Activated T-cell treated with anti-CD3 and anti-CD28 coated beads for 24 hours (primary cell): ENCODE measurements at regions not wholly inside any gene's neighbourhood (a gene's known extent, or its start where the extent isn't known, plus 50 kb on each side); places are given as distances from the start of the nearest gene placed in this dataset.

Source experiments
- DNase-seq: peaks from one replicate; pipeline ENCODE4 v3.0.0-alpha.2; 2020; ENCODE audit warnings: low read depth

GRCh38 chr2:234835738-234836137 is 116.1 kb upstream of the SH3BP4 start:
- no peak for DNase-seq

- no peak for DNase-seq
Measured at GRCh38 chr2:234834228-234834923, 117.4 kb upstream of the SH3BP4 start.

- DNase-seq = no peak
Measured at GRCh38 chr2:234830853-234831252, 121.0 kb upstream of the SH3BP4 start.

DNA sequence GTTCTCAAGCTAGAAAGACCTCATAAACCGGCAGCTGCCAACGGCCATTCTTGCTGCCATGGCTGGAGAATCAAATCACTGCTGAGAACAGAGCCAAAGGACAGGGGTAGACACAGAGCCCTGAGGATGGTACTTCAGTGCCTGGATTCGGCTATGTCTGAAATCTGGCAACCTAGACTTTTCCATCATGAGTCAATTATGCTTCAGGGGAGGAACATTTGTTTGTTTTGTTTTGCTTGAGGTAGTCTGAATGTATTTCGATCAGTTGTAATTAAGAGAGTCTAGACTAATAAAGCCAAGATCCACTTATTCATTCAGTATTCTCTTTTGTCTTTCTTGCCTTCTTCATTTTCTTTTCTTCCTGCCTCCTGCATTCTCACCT is 122.8 kb upstream of the SH3BP4 start:
- DNase-seq = no peak

DNA sequence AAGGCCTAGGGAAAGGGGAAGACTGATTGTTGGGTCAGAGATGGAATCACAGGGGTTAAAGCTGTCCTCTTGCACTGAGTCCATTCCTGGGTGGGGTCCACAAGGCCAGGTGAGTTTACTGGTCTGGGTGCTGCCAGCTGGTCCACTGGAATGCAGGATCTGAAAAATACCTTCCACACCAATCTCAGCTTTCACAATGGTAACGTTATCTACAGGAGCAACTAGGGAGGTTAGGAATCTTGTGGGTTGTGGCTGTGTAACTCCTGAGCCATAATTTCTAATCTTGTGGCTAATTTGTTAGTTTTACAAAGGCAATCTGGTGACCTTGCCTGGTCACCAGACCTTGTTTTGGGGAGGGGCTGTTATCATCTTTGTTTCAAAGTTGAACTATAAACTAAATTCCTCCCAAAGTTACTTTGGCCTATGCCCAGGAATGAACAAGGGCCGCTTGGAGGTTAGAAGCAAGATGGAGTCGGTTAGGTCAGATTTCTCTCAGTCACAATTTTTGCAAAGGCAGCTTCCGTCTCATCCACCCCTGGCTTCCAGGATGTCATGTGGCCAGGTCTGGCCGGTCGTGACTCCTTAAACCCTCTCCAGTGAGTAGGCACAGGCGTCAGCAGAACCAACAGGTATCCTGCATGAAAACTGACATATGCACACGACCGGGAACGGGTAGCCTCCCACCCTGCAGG is 123.3 kb upstream of the SH3BP4 start:
- no peak for DNase-seq

- DNase-seq = no peak
Measured at GRCh38 chr2:234827096-234827860, 124.5 kb upstream of the SH3BP4 start.

DNA sequence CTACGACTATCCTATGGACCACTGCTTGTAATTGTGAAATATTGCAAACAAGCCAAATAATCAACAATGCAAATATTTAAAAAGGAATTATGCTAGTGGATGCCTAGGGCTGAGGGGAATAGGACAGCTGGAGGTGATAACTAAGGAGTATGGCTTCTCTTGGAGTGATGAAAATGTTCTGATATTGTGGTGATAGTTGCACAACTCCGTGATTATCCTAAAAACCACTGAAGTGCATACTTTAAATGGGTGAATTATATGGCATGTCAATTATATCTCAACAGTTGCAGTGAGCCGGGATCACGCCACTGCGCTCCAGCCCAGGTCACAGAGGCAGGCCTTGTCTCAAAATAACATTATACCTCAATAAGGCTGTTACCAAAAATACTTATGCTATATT is 125.1 kb upstream of the SH3BP4 start:
- no peak for DNase-seq

DNA sequence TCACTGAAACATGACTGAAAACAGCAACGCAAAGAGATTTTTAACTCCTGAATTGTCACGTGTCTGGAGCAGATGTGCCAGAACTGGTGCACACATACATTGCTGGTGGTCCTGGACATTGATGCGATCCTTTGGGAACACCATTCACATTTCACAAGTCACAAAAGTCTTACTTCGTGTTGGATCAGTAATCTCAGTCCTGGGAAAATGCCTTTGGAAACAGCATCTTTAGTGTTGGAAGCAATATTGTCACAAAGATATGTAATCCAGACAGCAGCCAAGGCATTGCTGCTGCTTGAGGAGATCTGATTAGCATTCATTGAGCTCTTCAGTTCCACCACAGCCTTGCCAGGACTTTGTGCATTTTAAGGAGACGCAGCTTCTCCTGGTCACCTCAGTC is 126.2 kb upstream of the SH3BP4 start:
- DNase-seq = no peak

- no peak for DNase-seq
Measured at GRCh38 chr2:234823877-234824376, 127.9 kb upstream of the SH3BP4 start.

GRCh38 chr2:234823196-234823876 is 128.5 kb upstream of the SH3BP4 start:
- DNase-seq = no peak

DNA sequence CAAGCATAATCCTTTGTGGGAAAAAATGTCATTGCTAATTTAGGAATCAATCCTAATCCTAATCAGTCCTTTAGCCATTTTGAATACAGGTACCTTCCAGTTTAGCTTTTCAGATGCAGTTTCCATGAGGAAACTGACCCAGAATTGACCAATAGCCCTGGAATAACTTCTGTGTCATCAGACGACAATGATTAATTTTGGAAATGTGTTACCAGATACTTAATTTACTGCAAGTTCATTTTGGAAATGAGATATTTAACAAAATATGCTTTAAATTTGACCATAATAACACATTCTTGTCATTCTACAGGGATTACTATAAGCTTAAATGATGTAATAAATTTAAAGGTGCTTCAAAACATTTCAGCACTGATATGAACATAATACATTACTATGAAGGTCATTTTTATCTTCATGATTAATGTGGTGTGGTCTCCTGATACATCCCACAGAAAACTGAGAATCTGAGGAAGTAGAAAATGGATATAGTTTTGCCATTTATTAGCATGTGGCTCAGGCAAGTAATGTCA is 129.8 kb upstream of the SH3BP4 start:
- no peak for DNase-seq

DNA sequence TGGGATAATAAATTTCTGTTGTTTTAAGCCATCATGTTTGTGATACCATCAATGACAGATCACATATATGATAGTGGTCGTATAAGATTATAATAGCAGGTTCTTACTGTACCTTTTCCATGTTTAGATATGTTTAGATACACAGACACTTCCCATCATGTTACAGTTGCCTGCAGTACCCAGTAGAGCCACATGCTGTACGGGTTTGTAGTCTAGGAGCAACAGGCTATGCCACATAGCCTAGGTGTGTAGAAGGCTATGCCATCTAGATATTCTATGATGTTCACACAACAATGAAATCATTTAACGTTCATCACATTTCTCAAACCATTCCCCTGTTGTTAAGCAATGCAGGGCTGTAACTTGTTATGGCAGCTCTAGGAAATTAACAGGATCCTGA is 132.9 kb upstream of the SH3BP4 start:
- DNase-seq = no peak

GRCh38 chr2:234816491-234816890 is 135.3 kb upstream of the SH3BP4 start:
- no peak for DNase-seq

DNA sequence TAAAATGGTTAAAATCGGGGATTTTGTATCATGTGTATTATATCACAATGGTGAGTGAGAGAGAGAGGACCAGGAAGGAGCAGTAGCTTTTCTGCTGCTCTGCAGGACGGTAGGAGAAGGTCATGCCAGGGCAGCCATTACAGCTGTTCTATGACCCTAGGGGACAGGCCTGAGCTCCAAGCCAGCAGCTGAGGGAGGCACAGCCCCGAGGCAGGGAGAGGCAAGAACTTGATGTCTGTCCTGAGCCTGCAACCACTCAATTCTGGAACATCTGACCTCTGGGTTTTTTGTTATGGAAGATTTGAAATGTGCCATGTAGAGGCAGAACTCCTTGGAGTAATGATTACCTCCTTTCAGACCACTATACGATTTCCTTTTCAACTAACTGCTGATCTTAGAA is 135.8 kb upstream of the SH3BP4 start:
- DNase-seq = no peak

DNA sequence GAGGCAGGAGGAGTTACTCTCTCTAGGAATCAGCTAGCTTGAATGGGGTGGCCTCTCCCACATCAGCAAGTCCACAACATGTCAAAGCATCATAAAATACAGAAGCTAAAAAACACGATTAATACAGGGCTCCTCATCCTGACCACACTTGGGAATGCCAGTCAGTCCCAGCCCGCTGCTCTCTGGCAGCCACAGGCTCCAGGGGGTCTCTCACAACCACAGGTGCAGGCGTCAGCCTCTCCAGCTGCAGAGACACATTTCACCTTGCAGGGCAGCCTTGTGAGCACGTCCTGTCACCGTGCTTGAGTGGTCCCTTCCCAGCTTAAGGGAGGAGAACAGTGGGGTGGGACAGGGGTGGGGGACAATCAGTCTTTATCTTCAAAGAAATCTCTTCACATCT is 137.4 kb upstream of the SH3BP4 start:
- no peak for DNase-seq

DNA sequence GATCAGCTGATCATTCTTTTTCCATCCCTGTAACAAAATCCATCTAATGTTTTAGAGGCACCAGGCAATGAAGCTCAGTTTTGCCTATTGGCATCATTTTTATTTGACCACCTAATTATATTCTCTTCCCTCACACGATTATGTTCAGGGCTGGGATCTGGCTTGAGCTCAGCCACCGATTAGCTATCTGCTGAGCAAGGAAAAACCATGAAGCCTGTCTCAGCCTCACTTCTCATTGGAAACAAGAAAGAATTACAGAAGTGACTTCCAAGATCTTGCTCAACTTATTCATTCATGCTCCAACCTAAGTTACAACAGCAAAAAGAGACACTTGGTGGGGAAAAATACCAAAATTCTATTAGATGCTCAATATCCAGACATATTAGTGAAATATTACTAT is 139.0 kb upstream of the SH3BP4 start:
- DNase-seq = no peak

DNA sequence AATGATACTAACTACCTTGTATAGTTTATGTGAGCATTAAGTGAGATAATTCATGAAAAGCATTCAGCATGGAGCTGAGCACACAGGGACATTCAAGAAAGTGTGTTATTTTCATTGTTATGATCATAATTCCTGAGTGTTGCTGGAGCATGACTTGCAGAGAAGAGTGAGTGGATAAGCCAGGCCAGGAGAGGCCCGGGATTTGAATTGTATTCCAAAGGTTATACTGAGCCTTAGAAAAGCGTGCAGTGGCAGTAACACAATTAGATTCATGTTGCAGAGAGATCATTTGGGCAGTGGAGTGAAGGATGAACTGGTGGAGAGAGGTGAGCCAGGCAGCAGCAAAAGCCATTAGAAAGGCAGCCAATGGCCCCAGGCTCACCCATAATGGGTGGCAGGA is 142.9 kb upstream of the SH3BP4 start:
- no peak for DNase-seq

- DNase-seq = no peak
Measured at GRCh38 chr2:234806818-234807217, 145.0 kb upstream of the SH3BP4 start.

DNA sequence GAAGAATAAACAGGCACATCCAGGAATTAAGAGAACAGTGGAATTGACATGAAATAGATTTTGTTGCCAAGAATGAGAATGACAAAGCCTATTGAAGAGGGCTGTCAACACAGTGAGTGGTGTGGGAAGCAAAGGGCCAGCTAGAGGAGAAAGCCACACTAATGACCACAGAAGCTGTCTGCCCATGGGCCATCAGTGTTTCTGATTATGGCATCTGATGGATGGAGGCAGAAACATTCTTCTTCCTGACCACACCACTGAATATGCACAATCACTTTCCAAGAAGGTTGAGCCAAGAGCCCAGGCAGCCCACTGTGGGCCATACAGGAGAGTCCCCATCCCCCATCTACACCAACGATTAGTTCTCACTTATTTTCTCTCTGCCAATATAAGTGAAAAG is 146.0 kb upstream of the SH3BP4 start:
- no peak for DNase-seq

- no peak for DNase-seq
Measured at GRCh38 chr2:234804704-234805103, 147.1 kb upstream of the SH3BP4 start.

GRCh38 chr2:234802845-234803171 is 149.0 kb upstream of the SH3BP4 start:
- DNase-seq = no peak

DNA sequence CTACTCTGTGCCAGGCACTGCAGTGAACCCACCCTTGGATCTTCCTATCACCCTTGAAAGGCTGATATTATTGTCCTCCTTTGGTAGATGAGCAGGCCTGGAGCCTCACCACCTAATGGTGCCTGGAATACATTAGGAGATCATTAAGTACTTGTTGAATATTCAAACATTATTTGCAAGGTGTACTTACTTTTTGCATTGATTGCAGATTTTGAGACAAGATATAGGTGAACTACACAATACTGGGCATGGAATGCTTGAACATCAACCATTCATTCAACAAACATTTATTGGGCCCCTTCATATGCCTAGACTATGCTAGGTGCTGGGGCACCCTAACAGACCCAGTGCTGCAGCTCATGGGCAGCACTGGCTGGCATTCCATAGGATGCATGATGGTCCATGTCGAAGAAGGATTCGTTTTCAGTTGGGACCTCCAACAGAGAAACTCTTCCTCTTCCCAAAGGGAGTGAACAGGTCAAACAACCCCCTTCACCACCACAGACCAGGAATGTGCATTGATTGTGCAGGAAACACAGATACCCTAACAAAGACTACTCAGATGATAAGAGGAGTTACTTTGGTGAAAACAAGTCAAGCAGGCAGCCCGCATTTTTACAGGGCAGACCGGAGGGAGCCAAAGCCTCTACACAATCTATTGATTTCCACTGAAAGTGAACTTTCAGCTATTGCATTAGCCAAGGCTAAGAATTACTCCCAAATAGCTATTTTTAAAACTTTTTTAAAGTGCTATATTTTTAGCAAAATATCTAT is 149.6 kb upstream of the SH3BP4 start:
- no peak for DNase-seq
